GM23248 (cell line): ENCODE measurements at regions not wholly inside any gene's neighbourhood (a gene's known extent, or its start where the extent isn't known, plus 50 kb on each side); places are given as distances from the start of the nearest gene placed in this dataset.

Experiments
- DNase-seq: peaks from one replicate; pipeline ENCODE4 v3.0.0-alpha.2; 2015
- H2AFZ ChIP-seq: fragments of 200-600 bp; sonication (generic); 2 replicates; pipeline ENCODE4 v1.6.1; 2016; ENCODE audit warnings: antibody characterized with exemption
- H3F3A ChIP-seq: fragments of 200-600 bp; sonication (generic); 2 replicates; pipeline ENCODE4 v1.6.1; 2016; ENCODE audit warnings: mild to moderate bottlenecking, antibody characterized with exemption, mixed run types; ENCODE audit not compliant: insufficient read depth
- H3K27ac ChIP-seq: fragments of 200-600 bp; sonication (generic); 2 replicates; pipeline ENCODE4 v1.5.1; 2016; ENCODE audit warnings: mild to moderate bottlenecking
- H3K27me3 ChIP-seq: fragments of 200-600 bp; sonication (generic); replicated peaks from 2 replicates; pipeline ENCODE4 v1.6.1; 2016; ENCODE audit warnings: mild to moderate bottlenecking; ENCODE audit not compliant: insufficient read depth
- H3K36me3 ChIP-seq: fragments of 200-600 bp; sonication (generic); 2 replicates; pipeline ENCODE4 v1.6.1; 2016; ENCODE audit warnings: low read depth, mild to moderate bottlenecking
- H3K4me1 ChIP-seq: fragments of 200-600 bp; sonication (generic); 2 replicates; pipeline ENCODE4 v1.6.1; 2016; ENCODE audit warnings: mild to moderate bottlenecking; ENCODE audit not compliant: insufficient read depth
- H3K4me2 ChIP-seq: fragments of 200-600 bp; sonication (generic); one replicate; pipeline ENCODE4 v1.6.1; 2016; ENCODE audit warnings: mild to moderate bottlenecking; ENCODE audit not compliant: unreplicated experiment
- H3K4me3 ChIP-seq: fragments of 200-600 bp; sonication (generic); 2 replicates; pipeline ENCODE4 v1.5.1; 2016; ENCODE audit warnings: mild to moderate bottlenecking
- H3K79me2 ChIP-seq: fragments of 200-600 bp; sonication (generic); 2 replicates; pipeline ENCODE4 v1.6.1; 2016; ENCODE audit warnings: mild to moderate bottlenecking; ENCODE audit not compliant: insufficient read depth
- H3K9ac ChIP-seq: fragments of 200-600 bp; sonication (generic); 2 replicates; pipeline ENCODE4 v1.6.1; 2016; ENCODE audit warnings: mild to moderate bottlenecking
- H3K9me2 ChIP-seq: fragments of 200-600 bp; sonication (generic); 2 replicates; pipeline ENCODE4 v1.6.1; 2016; ENCODE audit warnings: mixed run types, mild to moderate bottlenecking, moderate library complexity; ENCODE audit not compliant: insufficient read depth
- H3K9me3 ChIP-seq: fragments of 200-600 bp; sonication (generic); one replicate; pipeline ENCODE4 v1.6.1; 2017; ENCODE audit warnings: low read depth
- H4K20me1 ChIP-seq: fragments of 200-600 bp; sonication (generic); 2 replicates; pipeline ENCODE4 v1.6.0; 2016; ENCODE audit not compliant: insufficient read depth
- EZH2 ChIP-seq: fragments of 200-600 bp; sonication (generic); IDR thresholded peaks from 2 replicates; pipeline ENCODE4 v1.6.1; 2018; ENCODE audit warnings: antibody characterized with exemption, mild to moderate bottlenecking; ENCODE audit not compliant: insufficient read depth, poor library complexity, severe bottlenecking
- EZH2phosphoT487 ChIP-seq: fragments of 200-600 bp; sonication (generic); IDR thresholded peaks from 2 replicates; pipeline ENCODE4 v1.6.1; 2018; ENCODE audit warnings: antibody characterized with exemption, moderate library complexity, mild to moderate bottlenecking, low read depth; ENCODE audit not compliant: insufficient read depth
- WGBS, 2 experiments: methylation state at CpG; one replicate each; pipeline ENCODE4 v1.1.6; 2015 to 2017; ENCODE audit warnings: low lambda C conversion rate in 2 of 2, low coverage in 1 of 2; ENCODE audit errors: missing lambda C conversion rate in 2 of 2; 5-methylcytosine and 5-hydroxymethylcytosine counted together
- in situ Hi-C: fragments of 300-500 bp; cut with MboI; formaldehyde crosslinking; loops from 2 replicates; pipeline ENCODE4 v1.15.0; 2020

DNA sequence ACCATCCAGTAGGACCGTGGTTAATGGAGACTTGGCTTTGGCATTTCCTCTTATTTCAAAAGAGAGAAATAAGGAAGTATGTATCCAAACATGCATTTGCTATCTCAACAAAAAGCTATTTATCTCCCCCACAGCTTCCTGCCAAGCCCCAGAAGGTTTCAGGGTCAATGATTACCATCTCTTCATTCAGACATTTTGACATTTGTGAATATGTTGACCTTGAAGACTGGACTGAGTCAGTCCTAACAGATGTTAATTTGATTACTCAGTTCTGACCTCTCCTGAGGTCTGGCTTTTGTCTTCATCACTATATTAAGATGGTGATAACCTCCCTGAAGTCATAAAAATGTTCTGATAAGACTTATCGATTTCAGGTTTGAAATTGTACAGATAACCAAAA, 479.4 kb downstream of the AGTPBP1 start:
- DNase-seq, result no peak

GRCh38 chr9:85260275-85260845, 481.4 kb downstream of the AGTPBP1 start:
- 90 to 94% methylated on average over 2 of the region's 2 CpGs for WGBS, 2 experiments
- H3F3A ChIP-seq, result no peaks in the 10 kb centered on the region
- no peak overlapping the region for H3K4me3 ChIP-seq
- H3K4me2 ChIP-seq, result no peak overlapping the region
- no peak overlapping the region for H2AFZ ChIP-seq
- no peaks in the 10 kb centered on the region for H3K9me3 ChIP-seq
- no peaks in the 10 kb centered on the region; the same call in 1 of the 2 replicates for H3K4me1 ChIP-seq
- no peak overlapping the region for H3K9ac ChIP-seq
- TF ChIP-seq EZH2phosphoT487 (no peak), EZH2 (no peak)
- in situ Hi-C loops, result loop anchor here (25.0 kb wide), 2 partner anchors 573 to 848 kb away; no protein-coding TSS in a partner anchor
- H3K9me2 ChIP-seq, result no peaks in the 10 kb centered on the region
- no peaks in the 10 kb centered on the region for H3K79me2 ChIP-seq
- peaks cover 9% of the 10 kb centered on the region for H3K27me3 ChIP-seq
- no peaks in the 10 kb centered on the region for H4K20me1 ChIP-seq
- DNase-seq, result no peak
- no peaks in the 10 kb centered on the region for H3K36me3 ChIP-seq
- H3K27ac ChIP-seq, result no peak overlapping the region

More for the DNA sequence above, 479.4 kb downstream of the AGTPBP1 start:
- Histone ChIP-seq H3K79me2 (no peaks in the 10 kb centered on the region), H3K27ac (no peak overlapping the region), H3F3A (no peaks in the 10 kb centered on the region), H3K9ac (no peak overlapping the region), H2AFZ (no peak overlapping the region), H3K4me3 (no peak overlapping the region), H3K9me3 (no peaks in the 10 kb centered on the region), H3K4me2 (no peak overlapping the region), H3K9me2 (no peaks in the 10 kb centered on the region), H4K20me1 (no peaks in the 10 kb centered on the region), H3K4me1 (no peaks in the 10 kb centered on the region; the same call in 1 of the 2 replicates), H3K36me3 (no peaks in the 10 kb centered on the region), H3K27me3 (no peaks in the 10 kb centered on the region; the same call in 1 of the 2 replicates)
- TF ChIP-seq EZH2phosphoT487 (no peak), EZH2 (no peak)
- WGBS, 2 experiments, result 52 to 54% methylated on average over 2 of the region's 2 CpGs
- in situ Hi-C loops, result loop anchor here (25.0 kb wide), 2 partner anchors 575 to 850 kb away; no protein-coding TSS in a partner anchor

DNA sequence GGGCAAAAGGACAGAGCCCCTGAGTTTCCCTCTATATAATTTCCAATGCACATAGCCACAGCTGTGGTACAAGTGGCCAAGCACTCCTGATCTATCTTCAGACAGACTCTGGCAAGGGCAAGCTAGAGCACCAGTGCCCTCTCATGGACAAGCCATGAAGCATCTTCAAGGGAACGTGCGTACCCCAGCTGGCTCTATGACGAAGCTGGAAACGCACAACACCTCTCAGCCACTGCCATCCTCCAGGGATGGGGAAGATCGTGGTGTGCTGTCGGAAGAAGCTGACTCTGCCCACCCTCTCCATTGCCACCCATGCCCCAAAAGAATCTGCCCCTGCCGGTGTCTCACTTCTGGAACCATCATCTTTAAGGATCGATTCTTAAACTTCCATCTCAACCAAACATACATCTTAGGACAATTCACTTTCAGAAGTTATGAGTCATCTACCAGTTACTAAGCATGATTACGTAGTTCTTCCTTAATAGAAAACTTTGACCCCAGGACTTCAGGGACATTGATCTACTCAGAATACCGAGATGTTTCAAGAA, 482.9 kb downstream of the AGTPBP1 start:
- Histone ChIP-seq H3K9me2 (no peaks in the 10 kb centered on the region), H3K4me1 (no peaks in the 10 kb centered on the region; the same call in 1 of the 2 replicates), H3K9ac (no peak overlapping the region), H4K20me1 (no peaks in the 10 kb centered on the region), H3K27ac (no peak overlapping the region), H3K4me3 (0 out of 2 replicates have a peak overlapping the region, but pooled peaks have one; percentile 38), H2AFZ (peak overlapping the region; percentile 64), H3F3A (no peaks in the 10 kb centered on the region), H3K27me3 (peaks cover 9% of the 10 kb centered on the region), H3K9me3 (no peaks in the 10 kb centered on the region), H3K79me2 (no peaks in the 10 kb centered on the region), H3K4me2 (no peak overlapping the region), H3K36me3 (no peaks in the 10 kb centered on the region)
- DNase-seq, result peak; percentile 89
- WGBS, 2 experiments, result 8 to 9% methylated on average over 10 of the region's 10 CpGs
- no peak for TF ChIP-seq EZH2
- TF ChIP-seq EZH2phosphoT487, result no peak
- in situ Hi-C loops, result loop anchor here (25.0 kb wide), 2 partner anchors 572 to 847 kb away; no protein-coding TSS in a partner anchor

- H3K4me2 ChIP-seq, result no peak overlapping the region
- no peaks in the 10 kb centered on the region for H3F3A ChIP-seq
- no peaks in the 10 kb centered on the region for H3K9me3 ChIP-seq
- no peak overlapping the region for H3K4me3 ChIP-seq
- no peak overlapping the region for H3K9ac ChIP-seq
- TF ChIP-seq EZH2 (no peak), EZH2phosphoT487 (no peak)
- peaks cover 15% of the 10 kb centered on the region for H3K27me3 ChIP-seq
- no peak overlapping the region for H2AFZ ChIP-seq
- H3K27ac ChIP-seq, result no peak overlapping the region
- WGBS, 2 experiments, result 61 to 74% methylated on average over 6 to 7 of the region's 7 CpGs
- no peaks in the 10 kb centered on the region for H3K9me2 ChIP-seq
- DNase-seq, result no peak
- in situ Hi-C loops, result loop anchor here (25.0 kb wide), 2 partner anchors 571 to 846 kb away; no protein-coding TSS in a partner anchor
- H3K4me1 ChIP-seq, result no peaks in the 10 kb centered on the region; the same call in 1 of the 2 replicates
- H3K36me3 ChIP-seq, result no peaks in the 10 kb centered on the region
- no peaks in the 10 kb centered on the region for H3K79me2 ChIP-seq
- no peaks in the 10 kb centered on the region for H4K20me1 ChIP-seq
Observed at GRCh38 chr9:85258236-85258635, 483.5 kb downstream of the AGTPBP1 start.

- no peaks in the 10 kb centered on the region for H3K36me3 ChIP-seq
- 0 out of 2 replicates have a peak, but pooled peaks cover 5% of the 10 kb centered on the region for H3F3A ChIP-seq
- H3K4me3 ChIP-seq, result no peak overlapping the region
- no peak overlapping the region for H2AFZ ChIP-seq
- H3K27ac ChIP-seq, result no peak overlapping the region
- H3K9me3 ChIP-seq, result no peaks in the 10 kb centered on the region
- no peaks in the 10 kb centered on the region for H4K20me1 ChIP-seq
- no peak overlapping the region for H3K9ac ChIP-seq
- H3K9me2 ChIP-seq, result no peaks in the 10 kb centered on the region
- H3K4me2 ChIP-seq, result no peak overlapping the region
- H3K4me1 ChIP-seq, result peaks cover 11% of the 10 kb centered on the region; the same call in 1 of the 2 replicates
- TF ChIP-seq EZH2 (no peak), EZH2phosphoT487 (no peak)
- no peak for DNase-seq
- H3K79me2 ChIP-seq, result no peaks in the 10 kb centered on the region
- 67 to 70% methylated on average over 5 of the region's 5 CpGs for WGBS, 2 experiments
- in situ Hi-C loops, result no loop called here
- peaks cover 47% of the 10 kb centered on the region for H3K27me3 ChIP-seq
Observed at GRCh38 chr9:85249313-85249621, 492.5 kb downstream of the AGTPBP1 start.
